GM23338 (cell line): ENCODE measurements at regions not wholly inside any gene's neighbourhood (a gene's known extent, or its start where the extent isn't known, plus 50 kb on each side); places are given as distances from the start of the nearest gene placed in this dataset.
A peak's percentile ranks its signal among the peaks of the same experiment; 100 is the strongest.

Experiments used
- ATAC-seq: fragments of 200-7000 bp; cut with Tn5 transposase; 3 replicates; pipeline ENCODE4 v1.9.1; 2020
- DNase-seq: peaks from one replicate; pipeline ENCODE4 v3.0.0-alpha.2; 2015; ENCODE audit warnings: low spot score
- H2AFZ ChIP-seq: fragments of 200-600 bp; sonication (generic); 2 replicates; pipeline ENCODE4 v1.8.0; 2016; ENCODE audit warnings: antibody characterized with exemption, mild to moderate bottlenecking, moderate library complexity
- H3F3A ChIP-seq: fragments of 200-600 bp; sonication (generic); replicated peaks from 2 replicates; pipeline ENCODE4 v1.8.0; 2017; ENCODE audit warnings: antibody characterized with exemption, mixed run types, low read depth
- H3K27ac ChIP-seq: fragments of 200-600 bp; sonication (generic); 2 replicates; pipeline ENCODE4 v1.6.1; 2016; ENCODE audit warnings: low read depth
- H3K27me3 ChIP-seq: fragments of 200-600 bp; sonication (generic); 2 replicates; pipeline ENCODE4 v1.8.0; 2016; ENCODE audit warnings: mild to moderate bottlenecking, mixed run types, moderate library complexity; ENCODE audit not compliant: insufficient read depth
- H3K36me3 ChIP-seq: fragments of 200-600 bp; sonication (generic); 2 replicates; pipeline ENCODE4 v1.8.0; 2016; ENCODE audit warnings: mild to moderate bottlenecking; ENCODE audit not compliant: insufficient read depth
- H3K4me1 ChIP-seq: fragments of 200-600 bp; sonication (generic); 2 replicates; pipeline ENCODE4 v1.8.0; 2016; ENCODE audit warnings: mild to moderate bottlenecking, moderate library complexity; ENCODE audit not compliant: insufficient read depth
- H3K4me2 ChIP-seq: fragments of 200-600 bp; sonication (generic); 2 replicates; pipeline ENCODE4 v1.7.1; 2017; ENCODE audit warnings: mixed run types
- H3K4me3 ChIP-seq: fragments of 200-600 bp; sonication (generic); 2 replicates; pipeline ENCODE4 v1.6.1; 2016; ENCODE audit warnings: mixed run types
- H3K79me2 ChIP-seq: fragments of 200-600 bp; sonication (generic); replicated peaks from 2 replicates; pipeline ENCODE4 v1.8.0; 2017; ENCODE audit warnings: mild to moderate bottlenecking; ENCODE audit not compliant: insufficient read depth
- H3K9me2 ChIP-seq: fragments of 200-600 bp; sonication (generic); 2 replicates; pipeline ENCODE4 v1.8.0; 2017; ENCODE audit not compliant: insufficient read depth
- H4K20me1 ChIP-seq: fragments of 200-600 bp; sonication (generic); replicated peaks from 2 replicates; pipeline ENCODE4 v1.8.0; 2017; ENCODE audit warnings: mild to moderate bottlenecking; ENCODE audit not compliant: insufficient read depth
- H3K27ac Mint-ChIP-seq: 2 replicates; pipeline ENCODE4 v1.8.0; 2020; ENCODE audit warnings: inconsistent platforms, mild to moderate bottlenecking, moderate library complexity, mixed read lengths
- H3K27me3 Mint-ChIP-seq: 3 replicates; pipeline ENCODE4 v1.8.0; 2022; ENCODE audit warnings: low read depth, mild to moderate bottlenecking, moderate library complexity, mixed read lengths, inconsistent platforms; ENCODE audit not compliant: insufficient read depth, poor library complexity
- H3K36me3 Mint-ChIP-seq: 3 replicates; pipeline ENCODE4 v1.8.0; 2021; ENCODE audit warnings: low read depth, mild to moderate bottlenecking, inconsistent platforms, moderate library complexity, mixed read lengths
- H3K4me1 Mint-ChIP-seq: 3 replicates; pipeline ENCODE4 v1.8.0; 2020; ENCODE audit warnings: mild to moderate bottlenecking, inconsistent platforms, mixed read lengths
- H3K4me3 Mint-ChIP-seq: 3 replicates; pipeline ENCODE4 v1.8.0; 2021; ENCODE audit warnings: moderate library complexity, mild to moderate bottlenecking, inconsistent platforms, mixed read lengths
- H3K9me3 Mint-ChIP-seq: 3 replicates; pipeline ENCODE4 v1.8.0; 2020; ENCODE audit warnings: moderate library complexity, mild to moderate bottlenecking, inconsistent platforms, mixed read lengths
- ETS1 ChIP-seq: IDR thresholded peaks from 2 replicates; pipeline ENCODE4 v1.6.1; 2016; ENCODE audit warnings: antibody characterized with exemption
- EZH2 ChIP-seq: fragments of 200-600 bp; sonication (generic); IDR thresholded peaks from one replicate; pipeline ENCODE4 v1.8.0; 2017; ENCODE audit warnings: antibody characterized with exemption, mild to moderate bottlenecking, low read depth; ENCODE audit not compliant: unreplicated experiment
- EZH2phosphoT487 ChIP-seq: fragments of 200-600 bp; sonication (generic); IDR thresholded peaks from one replicate; pipeline ENCODE4 v1.8.1; 2018; ENCODE audit warnings: antibody characterized with exemption; ENCODE audit not compliant: unreplicated experiment
- NANOG ChIP-seq: IDR thresholded peaks from 2 replicates; pipeline ENCODE4 v1.6.1; 2016; ENCODE audit warnings: antibody characterized with exemption, borderline replicate concordance
- REST ChIP-seq: IDR thresholded peaks from one replicate; pipeline ENCODE4 v1.6.1; 2018; ENCODE audit warnings: antibody characterized with exemption; ENCODE audit not compliant: unreplicated experiment
- ZNF114 ChIP-seq: fragments of 250-450 bp; sonication (Bioruptor Pico); IDR thresholded peaks from 2 replicates; pipeline ENCODE4 v1.5.0; 2020; ENCODE audit warnings: mild to moderate bottlenecking, moderate library complexity
- ZNF462 ChIP-seq: fragments of 250-450 bp; sonication (Bioruptor Pico); IDR thresholded peaks from 2 replicates; pipeline ENCODE4 v1.5.0; 2020; ENCODE audit warnings: mild to moderate bottlenecking, moderate library complexity
- TF ChIP-seq, protein P1 (sequence below), 2 experiments: fragments of 200-600 bp in 1 of 2; sonication (generic) in 1 of 2; conservative IDR thresholded peaks; 2 replicates each; pipeline versions ENCODE4 v1.5.1 to v1.6.1; 2016 to 2017; ENCODE audit warnings: antibody characterized with exemption in 2 of 2, low read depth in 2 of 2, mild to moderate bottlenecking in 2 of 2, moderate library complexity in 1 of 2

DNA sequence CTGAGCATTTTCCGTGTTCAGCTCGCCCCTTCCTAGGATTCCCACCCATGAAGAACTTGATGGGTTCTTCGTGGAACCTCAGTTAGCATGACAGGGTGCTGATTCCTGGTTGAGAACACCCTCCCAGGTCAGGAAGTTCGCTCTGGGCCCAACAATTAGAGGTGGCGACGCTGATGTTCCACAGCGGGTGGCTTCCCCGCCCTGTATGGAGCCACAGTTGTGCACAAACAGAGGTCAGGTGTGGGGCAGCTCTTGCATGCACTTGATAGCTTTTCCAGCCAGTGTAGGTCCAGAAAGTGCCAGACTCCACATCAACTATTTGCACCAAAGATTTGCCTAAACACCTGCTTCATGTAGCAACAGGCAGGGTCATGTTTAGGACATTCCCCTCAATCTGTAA lies 788.2 kb downstream of the MED13L start (continued):
- no peak for TF ChIP-seq ZNF462 (CRISPR knock-in tag)

GRCh38 chr12:115485967-115486366 lies 791.5 kb downstream of the MED13L start:
- ATAC-seq: no peak
- Histone ChIP-seq H3K4me1 (no peaks in the 10 kb centered on the region), H3K4me2 (no peak overlapping the region), H3K9me2 (no peaks in the 10 kb centered on the region), H3K36me3 (no peaks in the 10 kb centered on the region), H2AFZ (0 out of 2 replicates have a peak overlapping the region, but pooled peaks have one; percentile 38), H3K27ac (no peak overlapping the region), H3K4me3 (no peak overlapping the region), H4K20me1 (no peaks in the 10 kb centered on the region), H3F3A (no peaks in the 10 kb centered on the region), H3K79me2 (no peaks in the 10 kb centered on the region), H3K27me3 (no peaks in the 10 kb centered on the region)
- Mint-ChIP-seq H3K36me3 (no peaks in the 10 kb centered on the region), H3K27ac (no peak overlapping the region), H3K27me3 (peaks cover 5% of the 10 kb centered on the region), H3K4me1 (no peaks in the 10 kb centered on the region), H3K4me3 (no peak overlapping the region), H3K9me3 (peaks cover 4% of the 10 kb centered on the region)
- TF ChIP-seq EZH2phosphoT487 (no peak), ZNF114 (CRISPR knock-in tag) (no peak)
- DNase-seq: no peak

DNA sequence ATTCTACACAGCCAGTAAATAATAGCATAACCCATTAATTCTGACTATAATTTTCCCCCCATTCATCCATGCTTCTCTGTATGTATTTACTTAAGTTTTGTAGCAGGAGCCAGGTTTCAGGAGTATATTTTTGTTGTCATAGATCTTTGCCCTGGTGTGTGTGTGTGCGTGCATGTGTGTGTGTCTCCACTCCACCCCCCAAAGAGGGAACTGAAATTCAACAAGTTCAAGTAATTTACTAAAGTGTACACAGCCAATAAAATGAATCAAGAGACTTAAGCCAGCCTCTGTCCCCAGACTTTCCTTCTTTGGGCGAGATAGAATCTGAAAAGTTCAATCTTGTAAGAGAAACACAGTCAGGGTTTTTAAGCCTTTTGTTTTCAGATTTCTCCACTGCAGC lies 792.0 kb downstream of the MED13L start:
- Histone ChIP-seq H3K4me2 (no peak overlapping the region), H2AFZ (0 out of 2 replicates have a peak overlapping the region, but pooled peaks have one; percentile 38)
- no peak for TF ChIP-seq NANOG
- TF ChIP-seq, protein P1, sequence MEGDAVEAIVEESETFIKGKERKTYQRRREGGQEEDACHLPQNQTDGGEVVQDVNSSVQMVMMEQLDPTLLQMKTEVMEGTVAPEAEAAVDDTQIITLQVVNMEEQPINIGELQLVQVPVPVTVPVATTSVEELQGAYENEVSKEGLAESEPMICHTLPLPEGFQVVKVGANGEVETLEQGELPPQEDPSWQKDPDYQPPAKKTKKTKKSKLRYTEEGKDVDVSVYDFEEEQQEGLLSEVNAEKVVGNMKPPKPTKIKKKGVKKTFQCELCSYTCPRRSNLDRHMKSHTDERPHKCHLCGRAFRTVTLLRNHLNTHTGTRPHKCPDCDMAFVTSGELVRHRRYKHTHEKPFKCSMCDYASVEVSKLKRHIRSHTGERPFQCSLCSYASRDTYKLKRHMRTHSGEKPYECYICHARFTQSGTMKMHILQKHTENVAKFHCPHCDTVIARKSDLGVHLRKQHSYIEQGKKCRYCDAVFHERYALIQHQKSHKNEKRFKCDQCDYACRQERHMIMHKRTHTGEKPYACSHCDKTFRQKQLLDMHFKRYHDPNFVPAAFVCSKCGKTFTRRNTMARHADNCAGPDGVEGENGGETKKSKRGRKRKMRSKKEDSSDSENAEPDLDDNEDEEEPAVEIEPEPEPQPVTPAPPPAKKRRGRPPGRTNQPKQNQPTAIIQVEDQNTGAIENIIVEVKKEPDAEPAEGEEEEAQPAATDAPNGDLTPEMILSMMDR (conservative IDR thresholded peaks at IDR 0.05; ENCODE audit: low read depth in 2 of 2): no peak
- no peak for TF ChIP-seq EZH2
- TF ChIP-seq ETS1: no peak
- TF ChIP-seq REST: no peak

More for the DNA sequence above, 792.0 kb downstream of the MED13L start:
- Histone ChIP-seq H3K9me2 (no peaks in the 10 kb centered on the region), H3K4me3 (no peak overlapping the region), H3F3A (no peaks in the 10 kb centered on the region), H4K20me1 (no peaks in the 10 kb centered on the region), H3K27me3 (no peaks in the 10 kb centered on the region), H3K79me2 (no peaks in the 10 kb centered on the region), H3K4me1 (no peaks in the 10 kb centered on the region), H3K27ac (no peak overlapping the region), H3K36me3 (no peaks in the 10 kb centered on the region)
- DNase-seq: no peak
- peaks cover 7% of the 10 kb centered on the region for H3K9me3 Mint-ChIP-seq
- ATAC-seq: no peak
- peaks cover 5% of the 10 kb centered on the region for H3K27me3 Mint-ChIP-seq
- no peak overlapping the region for H3K4me3 Mint-ChIP-seq
- no peaks in the 10 kb centered on the region for H3K36me3 Mint-ChIP-seq
- no peak overlapping the region for H3K27ac Mint-ChIP-seq
- no peaks in the 10 kb centered on the region for H3K4me1 Mint-ChIP-seq
